HEK293T (cell line): ENCODE measurements at regions not wholly inside any gene's neighbourhood (a gene's known extent, or its start where the extent isn't known, plus 50 kb on each side); places are given as distances from the start of the nearest gene placed in this dataset.
A peak's percentile ranks its signal among the peaks of the same experiment; 100 is the strongest.

Experiments
- ARNT ChIP-seq: fragments of 450-650 bp; IDR thresholded peaks from 2 replicates; pipeline ENCODE4 v1.6.1; 2017; ENCODE audit warnings: mild to moderate bottlenecking
- BHLHE40 ChIP-seq: fragments of 450-650 bp; IDR thresholded peaks from 2 replicates; pipeline ENCODE4 v1.6.1; 2016; ENCODE audit warnings: mild to moderate bottlenecking, moderate library complexity, borderline replicate concordance
- ELF4 ChIP-seq: fragments of 450-650 bp; IDR thresholded peaks from 2 replicates; pipeline ENCODE4 v1.6.1; 2017; ENCODE audit warnings: antibody characterized with exemption
- FOXA1 ChIP-seq: fragments of 450-650 bp; IDR thresholded peaks from 2 replicates; pipeline ENCODE4 v1.6.1; 2016; ENCODE audit warnings: mild to moderate bottlenecking
- FOXM1 ChIP-seq: fragments of 450-650 bp; IDR thresholded peaks from 2 replicates; pipeline ENCODE4 v1.6.1; 2017; ENCODE audit warnings: mild to moderate bottlenecking, borderline replicate concordance
- HDGF ChIP-seq: fragments of 450-650 bp; IDR thresholded peaks from 2 replicates; pipeline ENCODE4 v1.6.1; 2017; ENCODE audit warnings: antibody characterized with exemption, borderline replicate concordance
- L3MBTL2 ChIP-seq: fragments of 450-650 bp; conservative IDR thresholded peaks from 2 replicates; pipeline ENCODE4 v1.6.1; 2016; ENCODE audit warnings: mild to moderate bottlenecking
- NFRKB ChIP-seq: fragments of 450-650 bp; IDR thresholded peaks from 2 replicates; pipeline ENCODE4 v1.6.1; 2016; ENCODE audit warnings: mild to moderate bottlenecking, moderate library complexity
- PKNOX1 ChIP-seq: fragments of 450-650 bp; IDR thresholded peaks from 2 replicates; pipeline ENCODE4 v1.6.1; 2016
- SP1 ChIP-seq: fragments of 450-650 bp; IDR thresholded peaks from 2 replicates; pipeline ENCODE4 v1.6.1; 2017
- SUZ12 ChIP-seq: fragments of 450-650 bp; IDR thresholded peaks from 2 replicates; pipeline ENCODE4 v1.6.1; 2016; ENCODE audit warnings: mild to moderate bottlenecking
- TARDBP ChIP-seq: fragments of 450-650 bp; IDR thresholded peaks from 2 replicates; pipeline ENCODE4 v1.6.1; 2016
- ZNF384 ChIP-seq: fragments of 450-650 bp; IDR thresholded peaks from 2 replicates; pipeline ENCODE4 v1.6.1; 2016

DNA sequence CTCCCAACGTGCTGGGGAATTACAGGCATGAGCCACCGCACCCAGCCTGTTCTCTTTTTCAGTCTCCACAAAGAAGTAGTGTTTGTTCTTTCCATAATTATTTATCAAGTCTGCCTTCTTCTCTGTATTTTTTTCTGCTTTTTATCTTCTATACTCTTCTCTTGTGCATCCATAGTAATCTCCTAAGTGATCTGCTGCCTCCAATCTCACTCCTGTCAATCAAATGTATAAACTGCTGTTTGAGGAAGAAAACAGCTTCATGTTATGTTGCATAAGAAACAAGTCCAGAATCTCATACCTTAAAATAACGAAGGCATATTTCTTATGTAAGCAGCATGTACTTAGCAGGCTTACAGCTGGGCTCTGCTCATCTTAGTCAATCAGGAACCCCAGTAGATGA, 801.6 kb upstream of the NR2F2 start:
- TF ChIP-seq ARNT (no peak), SP1 (no peak), ELF4 (no peak), HDGF (no peak), FOXA1 (no peak), FOXM1 (no peak), SUZ12 (no peak), TARDBP (no peak), ZNF384 (no peak), BHLHE40 (no peak), NFRKB (no peak), L3MBTL2 (no peak), PKNOX1 (peak; percentile 68)
